ENCODE measurements at regions not wholly inside any gene's neighbourhood (a gene's known extent, or its start where the extent isn't known, plus 50 kb on each side); places are given as distances from the start of the nearest gene placed in this dataset.
"Not testable (repeated sequence)": the region's sequence is repeated elsewhere in the genome, so short reads cannot be mapped to it uniquely, and the experiment has no call there.

GRCh38 chr2:210862283-210863065 lies 306.1 kb downstream of the CPS1 start:
- no peaks in the 10 kb centered on the region for H3K36me3 ChIP-seq (replicated peaks in 1 of 2; ENCODE audit: insufficient read depth in 1 of 2, low read depth in 2 of 2)
- no peak overlapping the region for H3K4me3 ChIP-seq
- ATAC-seq, result no peak
- H3K4me1 ChIP-seq, result no peaks in the 10 kb centered on the region
- intact Hi-C loops (cut with DNase I), result no loop called here
- 59 to 66% methylated on average over 2 of the region's 2 CpGs for WGBS, 2 donors
- TF ChIP-seq POLR2A (IDR thresholded peaks at IDR 0.05), result no peak
- TF ChIP-seq, protein P1, sequence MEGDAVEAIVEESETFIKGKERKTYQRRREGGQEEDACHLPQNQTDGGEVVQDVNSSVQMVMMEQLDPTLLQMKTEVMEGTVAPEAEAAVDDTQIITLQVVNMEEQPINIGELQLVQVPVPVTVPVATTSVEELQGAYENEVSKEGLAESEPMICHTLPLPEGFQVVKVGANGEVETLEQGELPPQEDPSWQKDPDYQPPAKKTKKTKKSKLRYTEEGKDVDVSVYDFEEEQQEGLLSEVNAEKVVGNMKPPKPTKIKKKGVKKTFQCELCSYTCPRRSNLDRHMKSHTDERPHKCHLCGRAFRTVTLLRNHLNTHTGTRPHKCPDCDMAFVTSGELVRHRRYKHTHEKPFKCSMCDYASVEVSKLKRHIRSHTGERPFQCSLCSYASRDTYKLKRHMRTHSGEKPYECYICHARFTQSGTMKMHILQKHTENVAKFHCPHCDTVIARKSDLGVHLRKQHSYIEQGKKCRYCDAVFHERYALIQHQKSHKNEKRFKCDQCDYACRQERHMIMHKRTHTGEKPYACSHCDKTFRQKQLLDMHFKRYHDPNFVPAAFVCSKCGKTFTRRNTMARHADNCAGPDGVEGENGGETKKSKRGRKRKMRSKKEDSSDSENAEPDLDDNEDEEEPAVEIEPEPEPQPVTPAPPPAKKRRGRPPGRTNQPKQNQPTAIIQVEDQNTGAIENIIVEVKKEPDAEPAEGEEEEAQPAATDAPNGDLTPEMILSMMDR (IDR thresholded peaks at IDR 0.05), result no peak
- no peak for DNase-seq
- H3K27me3 ChIP-seq, result no peaks in the 10 kb centered on the region
- no peaks in the 10 kb centered on the region for H3K9me3 ChIP-seq
- H3K27ac ChIP-seq, result no peak overlapping the region

GRCh38 chr2:210863283-210863682 lies 306.9 kb downstream of the CPS1 start:
- 88 to 93% methylated on average over 1 of the region's 1 CpG for WGBS, 2 donors
- TF ChIP-seq, protein P1 (IDR thresholded peaks at IDR 0.05), result no peak
- TF ChIP-seq POLR2A (IDR thresholded peaks at IDR 0.05), result no peak

DNA sequence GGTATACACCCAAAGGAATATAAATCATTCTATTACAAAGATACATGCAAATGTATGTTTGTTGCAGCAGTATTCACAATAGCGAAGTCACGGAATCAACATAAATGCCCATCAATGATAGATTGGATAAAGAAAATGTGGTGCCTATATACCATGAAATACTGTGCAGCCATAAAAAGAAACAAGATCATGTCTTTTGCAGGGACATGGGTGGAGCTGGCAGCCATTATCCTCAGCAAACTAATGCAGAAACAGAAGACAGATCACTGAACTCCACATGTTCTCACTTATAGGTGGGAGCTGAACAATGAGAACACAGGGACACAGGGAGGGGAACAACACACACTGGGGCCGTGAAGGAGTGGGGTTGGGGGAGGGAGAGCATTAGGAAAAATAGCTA lies 315.2 kb downstream of the CPS1 start:
- H3K27ac ChIP-seq; H3K4me1 ChIP-seq; H3K4me3 ChIP-seq; ATAC-seq; intact Hi-C loops (cut with DNase I); H3K9me3 ChIP-seq; H3K36me3 ChIP-seq (replicated peaks in 1 of 2; ENCODE audit: insufficient read depth in 1 of 2, low read depth in 2 of 2); DNase-seq; H3K27me3 ChIP-seq: not testable (repeated sequence)
- 68 to 81% methylated on average over 3 of the region's 3 CpGs for WGBS, 2 donors

More at GRCh38 chr2:210863283-210863682, 306.9 kb downstream of the CPS1 start:
- no peak overlapping the region for H3K4me3 ChIP-seq
- H3K9me3 ChIP-seq, result no peaks in the 10 kb centered on the region
- H3K4me1 ChIP-seq, result no peaks in the 10 kb centered on the region
- no peak overlapping the region for H3K27ac ChIP-seq
- no peak for ATAC-seq
- intact Hi-C loops (cut with DNase I), result no loop called here
- no peak for DNase-seq
- H3K27me3 ChIP-seq, result no peaks in the 10 kb centered on the region
- H3K36me3 ChIP-seq (replicated peaks in 1 of 2; ENCODE audit: insufficient read depth in 1 of 2, low read depth in 2 of 2), result no peaks in the 10 kb centered on the region

- DNase-seq (no peak), ATAC-seq (no peak)
- no peaks in the 10 kb centered on the region for H3K36me3 ChIP-seq (replicated peaks in 1 of 2; ENCODE audit: insufficient read depth in 1 of 2, low read depth in 2 of 2)
- no peaks in the 10 kb centered on the region for H3K4me1 ChIP-seq
- intact Hi-C loops (cut with DNase I), result no loop called here
- H3K27me3 ChIP-seq, result no peaks in the 10 kb centered on the region
- TF ChIP-seq POLR2A (IDR thresholded peaks at IDR 0.05), result no peak
- TF ChIP-seq, protein P1 (IDR thresholded peaks at IDR 0.05), result no peak
- H3K9me3 ChIP-seq, result no peaks in the 10 kb centered on the region
- 41 to 53% methylated on average over 1 of the region's 1 CpG for WGBS, 2 donors
- no peak overlapping the region for H3K27ac ChIP-seq
- no peak overlapping the region for H3K4me3 ChIP-seq
These were observed 317.2 kb downstream of the CPS1 start for GRCh38 chr2:210873631-210874030.

- no peak overlapping the region for H3K4me3 ChIP-seq
- no peaks in the 10 kb centered on the region for H3K9me3 ChIP-seq
- DNase-seq, result no peak
- no peak overlapping the region for H3K27ac ChIP-seq
- ATAC-seq, result no peak
- no peaks in the 10 kb centered on the region for H3K27me3 ChIP-seq
- no peaks in the 10 kb centered on the region for H3K36me3 ChIP-seq (replicated peaks in 1 of 2; ENCODE audit: insufficient read depth in 1 of 2, low read depth in 2 of 2)
- WGBS, 2 donors, result 13 to 67% methylated on average over 1 of the region's 1 CpG
- no peak for TF ChIP-seq POLR2A (IDR thresholded peaks at IDR 0.05)
- TF ChIP-seq, protein P1 (IDR thresholded peaks at IDR 0.05), result no peak
- intact Hi-C loops (cut with DNase I), result no loop called here
- H3K4me1 ChIP-seq, result no peaks in the 10 kb centered on the region
These were observed 327.8 kb downstream of the CPS1 start for GRCh38 chr2:210884227-210884626.

Data from body of pancreas (tissue), 4 donors.